OCI-LY7 (cell line): ENCODE measurements at regions not wholly inside any gene's neighbourhood (a gene's known extent, or its start where the extent isn't known, plus 50 kb on each side); places are given as distances from the start of the nearest gene placed in this dataset.
"Not testable (repeated sequence)": the region's sequence is repeated elsewhere in the genome, so short reads cannot be mapped to it uniquely, and the experiment has no call there.

Experiments
- BruUV-seq: library from RNA; stranded (reverse); fragments of 400-500 nt; replicated peaks from 2 replicates; lab custom pipeline; 2021; lab: Mats Ljungman, UMichigan
- CTCF ChIA-PET: fragments of 300-600 bp; sonication (Branson Sonifier 250); formaldehyde crosslinking; loops from one replicate; lab custom pipeline; 2022; ENCODE audit warnings: antibody characterized with exemption; ENCODE audit not compliant: unreplicated experiment; lab: Charles Lee
- POLR2A ChIA-PET: fragments of 300-600 bp; sonication (Branson Sonifier 250); formaldehyde crosslinking; loops from one replicate; lab custom pipeline; 2022; ENCODE audit warnings: antibody characterized with exemption; lab: Charles Lee
- DNase-seq: peaks from one replicate; pipeline ENCODE4 v3.0.0-alpha.2; 2015; ENCODE audit warnings: low spot score
- H2AFZ ChIP-seq: fragments of 200-600 bp; sonication (generic), shearing (Covaris generic); 2 replicates; pipeline ENCODE4 v1.6.1; 2014; ENCODE audit warnings: mild to moderate bottlenecking, antibody characterized with exemption, low read length, moderate library complexity
- H3K27ac ChIP-seq: fragments of 200-600 bp; sonication (generic); 2 replicates; pipeline ENCODE4 v1.5.1; 2014; ENCODE audit warnings: mixed run types, low read depth, mild to moderate bottlenecking, moderate library complexity, low read length, inconsistent platforms; ENCODE audit not compliant: poor library complexity, severe bottlenecking
- H3K36me3 ChIP-seq: fragments of 200-600 bp; sonication (generic); 2 replicates; pipeline ENCODE4 v1.6.1; 2014; ENCODE audit warnings: mild to moderate bottlenecking, antibody characterized with exemption, low read length, moderate library complexity, mixed read lengths; ENCODE audit not compliant: insufficient read depth
- H3K4me1 ChIP-seq: fragments of 200-600 bp; sonication (generic); 2 replicates; pipeline ENCODE4 v1.5.1; 2014; ENCODE audit warnings: mild to moderate bottlenecking, low read length; ENCODE audit not compliant: insufficient read depth, poor library complexity, severe bottlenecking
- H3K4me2 ChIP-seq: fragments of 200-600 bp; sonication (generic); 2 replicates; pipeline ENCODE4 v1.6.1; 2014; ENCODE audit warnings: mild to moderate bottlenecking, low read length
- H3K4me3 ChIP-seq: fragments of 200-600 bp; sonication (generic); 2 replicates; pipeline ENCODE4 v1.5.1; 2014; ENCODE audit warnings: mild to moderate bottlenecking, low read depth, low read length; ENCODE audit not compliant: poor library complexity, severe bottlenecking
- H3K79me2 ChIP-seq: fragments of 200-600 bp; sonication (generic); 2 replicates; pipeline ENCODE4 v1.6.1; 2016; ENCODE audit warnings: low read depth, mild to moderate bottlenecking, low read length, moderate library complexity, mixed read lengths; ENCODE audit not compliant: insufficient read depth
- H3K9me2 ChIP-seq: fragments of 200-600 bp; sonication (generic); 2 replicates; pipeline ENCODE4 v1.6.1; 2016; ENCODE audit warnings: mild to moderate bottlenecking, low read length, mixed read lengths; ENCODE audit not compliant: insufficient read depth
- H3K9me3 ChIP-seq: fragments of 200-600 bp; sonication (generic); 2 replicates; pipeline ENCODE4 v1.6.1; 2014; ENCODE audit warnings: mild to moderate bottlenecking, mixed run types, low read length, mixed read lengths
- H4K20me1 ChIP-seq: fragments of 200-600 bp; sonication (generic); 2 replicates; pipeline ENCODE4 v1.6.1; 2014; ENCODE audit warnings: mild to moderate bottlenecking, antibody characterized with exemption, low read length, moderate library complexity, mixed read lengths; ENCODE audit not compliant: insufficient read depth
- intact Hi-C: fragments of 100-400 bp; cut with micrococcal nuclease; formaldehyde crosslinking; loops from one replicate; pipeline ENCODE4 v1.10.0; 2022; ENCODE audit not compliant: unreplicated experiment
- TF ChIP-seq, protein P1 (sequence below): fragments of 200-600 bp; sonication (generic); conservative IDR thresholded peaks from 2 replicates; pipeline ENCODE4 v1.5.1; 2014; ENCODE audit warnings: mild to moderate bottlenecking, antibody characterized with exemption, low read length, moderate library complexity, mixed read lengths

DNA sequence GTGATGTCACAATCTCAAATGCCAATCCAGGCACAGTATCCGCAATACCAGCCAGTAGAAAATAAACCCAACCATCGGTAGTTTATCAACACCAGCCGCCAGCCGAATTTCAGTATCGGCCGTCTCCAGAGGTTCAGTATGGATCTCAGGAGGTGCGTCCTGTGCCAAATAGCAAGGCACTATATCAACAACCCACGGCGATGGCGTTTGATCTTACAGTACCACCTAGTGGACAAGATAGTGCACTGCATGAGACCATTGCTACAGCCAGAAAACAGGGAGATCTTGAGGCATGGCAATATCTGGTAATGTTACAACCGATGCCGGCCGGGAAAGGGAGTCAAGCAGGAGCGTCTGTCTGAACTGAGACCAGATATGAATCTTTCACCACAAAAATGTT is 121.8 kb upstream of the DRD5 start:
- BruUV-seq, DNase-seq, POLR2A ChIA-PET, H3K27ac ChIP-seq, H3K36me3 ChIP-seq, H3K4me2 ChIP-seq, H4K20me1 ChIP-seq, H3K9me3 ChIP-seq, H2AFZ ChIP-seq, CTCF ChIA-PET, H3K4me3 ChIP-seq, H3K4me1 ChIP-seq, H3K9me2 ChIP-seq, H3K79me2 ChIP-seq, intact Hi-C loops: not testable (repeated sequence)
- TF ChIP-seq, protein P1, sequence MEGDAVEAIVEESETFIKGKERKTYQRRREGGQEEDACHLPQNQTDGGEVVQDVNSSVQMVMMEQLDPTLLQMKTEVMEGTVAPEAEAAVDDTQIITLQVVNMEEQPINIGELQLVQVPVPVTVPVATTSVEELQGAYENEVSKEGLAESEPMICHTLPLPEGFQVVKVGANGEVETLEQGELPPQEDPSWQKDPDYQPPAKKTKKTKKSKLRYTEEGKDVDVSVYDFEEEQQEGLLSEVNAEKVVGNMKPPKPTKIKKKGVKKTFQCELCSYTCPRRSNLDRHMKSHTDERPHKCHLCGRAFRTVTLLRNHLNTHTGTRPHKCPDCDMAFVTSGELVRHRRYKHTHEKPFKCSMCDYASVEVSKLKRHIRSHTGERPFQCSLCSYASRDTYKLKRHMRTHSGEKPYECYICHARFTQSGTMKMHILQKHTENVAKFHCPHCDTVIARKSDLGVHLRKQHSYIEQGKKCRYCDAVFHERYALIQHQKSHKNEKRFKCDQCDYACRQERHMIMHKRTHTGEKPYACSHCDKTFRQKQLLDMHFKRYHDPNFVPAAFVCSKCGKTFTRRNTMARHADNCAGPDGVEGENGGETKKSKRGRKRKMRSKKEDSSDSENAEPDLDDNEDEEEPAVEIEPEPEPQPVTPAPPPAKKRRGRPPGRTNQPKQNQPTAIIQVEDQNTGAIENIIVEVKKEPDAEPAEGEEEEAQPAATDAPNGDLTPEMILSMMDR = peak; percentile 57

DNA sequence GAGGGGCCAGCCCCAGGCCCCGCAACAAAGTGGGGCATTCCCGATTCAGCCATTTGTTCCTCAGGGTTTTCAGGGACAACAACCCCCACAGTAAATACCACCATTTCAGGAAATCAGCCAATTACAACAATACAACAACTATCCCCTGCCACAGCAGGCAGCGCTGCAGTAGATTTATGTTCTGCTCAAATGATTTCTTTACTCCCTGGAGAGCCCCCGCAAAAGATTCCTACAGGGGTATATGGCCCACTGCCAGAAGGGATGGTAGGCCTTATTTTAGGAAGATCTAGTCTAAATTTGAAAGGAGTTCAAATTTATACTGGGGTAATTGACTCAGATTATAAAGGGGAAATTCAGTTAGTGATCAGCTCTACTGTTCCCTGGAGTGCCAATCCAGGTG is 120.5 kb upstream of the DRD5 start:
- H3K9me2 ChIP-seq, H3K4me1 ChIP-seq, CTCF ChIA-PET, H2AFZ ChIP-seq, H3K4me3 ChIP-seq, H3K79me2 ChIP-seq, BruUV-seq, H4K20me1 ChIP-seq, H3K4me2 ChIP-seq, H3K36me3 ChIP-seq, DNase-seq, POLR2A ChIA-PET, H3K27ac ChIP-seq, H3K9me3 ChIP-seq, intact Hi-C loops: not testable (repeated sequence)

DNA sequence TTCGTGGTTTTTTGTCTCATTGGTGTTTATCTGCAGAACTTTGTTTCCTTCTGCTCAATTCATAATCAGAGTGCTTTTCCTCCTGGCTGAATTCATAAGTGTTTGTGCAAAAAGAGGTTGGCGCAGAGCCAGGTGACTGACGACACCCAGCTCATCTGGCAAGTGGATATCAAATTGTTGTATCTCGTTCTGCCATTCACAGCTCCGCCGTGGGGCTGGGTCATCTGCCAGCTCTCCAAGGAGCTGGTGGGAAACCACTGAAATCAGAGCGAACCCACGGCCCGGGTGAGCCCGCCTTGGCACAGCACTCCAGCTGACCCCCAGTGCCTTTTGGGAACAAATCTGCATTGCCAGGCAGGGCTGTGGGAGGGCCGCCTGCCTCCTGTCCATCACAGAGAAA is 110.7 kb upstream of the DRD5 start:
- H3K4me3 ChIP-seq, H3K4me1 ChIP-seq, H2AFZ ChIP-seq, H3K36me3 ChIP-seq, H3K4me2 ChIP-seq, DNase-seq, H3K27ac ChIP-seq, H3K9me3 ChIP-seq, POLR2A ChIA-PET, H3K9me2 ChIP-seq, CTCF ChIA-PET, intact Hi-C loops, BruUV-seq, H4K20me1 ChIP-seq, H3K79me2 ChIP-seq: not testable (repeated sequence)

DNA sequence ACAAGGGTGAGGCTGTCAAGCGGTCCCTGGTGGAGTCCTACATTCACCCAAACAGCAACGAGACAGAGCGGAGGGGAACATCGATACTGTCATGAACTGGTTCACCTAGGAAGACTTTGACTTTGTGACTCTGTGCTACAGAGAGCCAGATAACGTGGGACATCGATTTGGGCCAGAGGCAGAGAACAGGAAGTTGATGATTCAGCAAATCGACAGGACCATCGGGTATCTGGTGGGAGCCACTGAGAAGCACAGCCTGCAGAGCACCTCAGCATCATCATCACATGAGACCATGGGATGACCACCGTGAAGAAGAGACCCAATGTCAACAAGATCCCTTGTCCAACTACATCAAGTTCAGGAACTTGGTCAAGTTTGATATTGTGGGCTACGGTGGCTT is 104.1 kb upstream of the DRD5 start:
- CTCF ChIA-PET, H3K79me2 ChIP-seq, H3K9me3 ChIP-seq, H3K4me1 ChIP-seq, H2AFZ ChIP-seq, POLR2A ChIA-PET, H3K36me3 ChIP-seq, H3K9me2 ChIP-seq, BruUV-seq, H3K4me3 ChIP-seq, H3K27ac ChIP-seq, intact Hi-C loops, H3K4me2 ChIP-seq, DNase-seq, H4K20me1 ChIP-seq: not testable (repeated sequence)
